VCaP (cell line): ENCODE measurements at regions not wholly inside any gene's neighbourhood (a gene's known extent, or its start where the extent isn't known, plus 50 kb on each side); places are given as distances from the start of the nearest gene placed in this dataset.

Source experiments
- H3K27ac ChIP-seq: fragments of 450-650 bp; 2 replicates; pipeline ENCODE4 v1.5.1; 2017
- CTCF ChIP-seq: fragments of 450-650 bp; conservative IDR thresholded peaks from 2 replicates; pipeline ENCODE4 v1.5.1; 2017; ENCODE audit warnings: mild to moderate bottlenecking, moderate library complexity

DNA sequence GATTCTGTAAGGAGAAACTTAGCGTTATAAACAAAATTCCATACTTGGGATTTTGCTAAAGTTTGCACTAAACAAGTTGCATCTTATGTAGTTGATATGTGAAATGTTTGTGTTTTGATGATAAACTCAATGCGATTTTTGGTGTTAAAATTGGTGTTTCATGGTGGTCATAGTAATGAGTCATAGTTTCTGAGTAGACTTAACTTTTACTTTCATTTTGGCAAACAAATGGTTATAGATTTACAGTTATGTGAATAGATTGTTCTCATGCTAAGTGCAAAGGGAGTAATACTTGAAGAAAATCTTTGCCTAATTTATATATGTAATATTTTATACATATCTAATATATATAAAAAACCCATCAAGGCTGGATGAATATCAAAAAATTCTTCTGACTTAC lies 107.3 kb upstream of the ELAVL2 start:
- TF ChIP-seq CTCF: no peak

DNA sequence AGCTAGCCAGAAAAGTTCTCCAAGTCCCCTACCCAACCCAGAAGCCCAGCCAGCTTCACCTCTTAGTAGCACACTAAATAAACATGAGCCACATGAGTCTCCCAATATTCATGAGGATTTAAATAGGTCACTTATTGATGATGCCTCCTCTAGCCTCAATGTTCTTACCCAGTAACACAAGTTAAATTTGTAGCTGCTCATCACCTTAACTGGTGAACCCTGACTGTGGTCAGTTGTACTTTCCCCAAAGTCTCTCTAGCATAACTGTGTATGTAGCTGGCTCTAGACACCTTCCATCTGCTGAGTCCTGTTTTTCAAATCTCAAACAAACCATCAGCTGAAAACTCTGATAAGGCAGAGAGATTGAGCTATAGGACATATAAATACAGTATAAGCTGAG lies 100.3 kb upstream of the ELAVL2 start:
- no peak for TF ChIP-seq CTCF

More for the DNA sequence above, 107.3 kb upstream of the ELAVL2 start:
- no peak overlapping the region for H3K27ac ChIP-seq

DNA sequence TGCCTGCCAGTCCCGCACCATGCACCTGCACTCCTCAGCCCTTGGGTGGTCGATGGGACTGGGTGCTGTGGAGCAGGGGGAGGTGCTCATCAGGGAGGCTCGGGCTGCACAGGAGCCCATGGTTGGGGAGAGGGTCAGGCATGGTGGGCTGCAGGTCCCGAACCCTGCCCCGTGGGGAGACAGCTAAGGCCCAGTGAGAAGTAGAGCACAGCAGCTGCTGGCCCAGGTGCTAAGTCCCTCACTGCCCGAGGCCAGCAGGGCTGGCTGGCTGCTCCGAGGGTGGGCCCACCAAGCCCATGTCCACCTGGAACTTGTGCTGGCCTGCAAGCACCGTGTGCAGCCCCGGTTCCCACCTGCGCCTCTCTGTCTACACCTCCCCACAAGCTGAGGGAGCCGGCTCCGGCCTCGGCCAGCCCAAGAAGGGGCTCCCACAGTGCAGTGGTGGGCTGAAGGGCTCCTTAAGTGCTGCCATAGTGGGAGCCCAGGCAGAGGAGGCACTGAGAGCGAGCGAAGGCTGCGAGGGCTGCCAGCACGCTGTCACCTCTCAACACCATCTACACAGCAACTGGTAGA lies 88.5 kb upstream of the ELAVL2 start:
- no peak for TF ChIP-seq CTCF
- no peak overlapping the region for H3K27ac ChIP-seq

More for the DNA sequence above, 100.3 kb upstream of the ELAVL2 start:
- no peak overlapping the region for H3K27ac ChIP-seq

- TF ChIP-seq CTCF: no peak
- no peak overlapping the region for H3K27ac ChIP-seq
These were observed 81.3 kb upstream of the ELAVL2 start for GRCh38 chr9:23907343-23907742.

DNA sequence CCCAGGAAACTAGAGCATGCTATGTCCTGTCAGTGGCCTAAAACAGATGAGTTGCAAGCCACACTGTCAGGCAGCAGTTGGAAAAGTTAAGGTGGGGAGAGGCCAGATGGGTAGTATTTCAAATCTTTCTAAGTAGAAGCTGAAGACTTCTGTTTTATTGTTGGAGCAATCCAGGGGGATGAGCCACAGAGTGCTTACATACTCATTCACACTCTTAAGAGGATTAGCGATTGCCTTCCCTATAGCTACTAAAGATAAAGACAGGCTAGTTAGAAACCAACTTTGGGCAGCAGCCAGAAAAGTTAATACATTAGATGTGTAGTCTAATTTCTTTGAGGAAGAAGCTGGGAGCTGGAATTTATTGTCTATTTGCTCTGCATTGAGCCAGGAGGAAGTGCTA lies 61.7 kb upstream of the ELAVL2 start:
- no peak overlapping the region for H3K27ac ChIP-seq
- no peak for TF ChIP-seq CTCF
